ENCODE measurements at regions not wholly inside any gene's neighbourhood (a gene's known extent, or its start where the extent isn't known, plus 50 kb on each side); places are given as distances from the start of the nearest gene placed in this dataset.

DNA sequence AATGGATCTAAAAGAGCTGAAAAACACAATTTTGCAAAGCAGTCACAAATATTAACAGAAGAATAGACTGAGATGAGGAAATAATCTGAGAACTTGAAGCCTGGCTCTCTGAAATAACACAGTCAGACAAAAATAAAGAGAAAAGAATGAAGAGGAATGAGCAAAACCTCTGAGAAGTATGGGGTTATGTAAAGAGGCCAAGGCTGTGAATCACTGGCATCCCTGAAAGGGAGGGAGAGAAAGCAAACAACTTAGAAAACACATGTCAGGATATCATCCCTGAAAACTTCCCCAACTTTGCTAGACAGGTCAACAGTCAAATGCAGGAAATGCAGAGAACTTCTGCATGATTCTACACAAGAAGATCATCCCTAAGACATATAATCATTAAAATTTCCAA, 73.5 kb upstream of the LHCGR start:
- H3K9me3 ChIP-seq (ENCODE audit: control insufficient read depth in 2 of 2, low read length in 2 of 2): no peaks in the 10 kb centered on the region
- no peak overlapping the region for H3K4me3 ChIP-seq (ENCODE audit: low read depth, low read length)
- Mint-ChIP-seq H3K4me1 (no peaks in the 10 kb centered on the region), H3K27me3 (peaks cover 4% of the 10 kb centered on the region), H3K27ac (no peak overlapping the region), H3K9me3 (peaks cover 0 to 4% (median under 1%) of the 10 kb centered on the region in 7 donors), H3K4me3 (no peak overlapping the region), H3K36me3 (no peaks in the 10 kb centered on the region)
- no peaks in the 10 kb centered on the region for H3K27me3 ChIP-seq (ENCODE audit: control insufficient read depth, insufficient read depth, low read length)
- no peaks in the 10 kb centered on the region for H3K4me1 ChIP-seq (ENCODE audit: control insufficient read depth, insufficient read depth, low read length, poor library complexity, severe bottlenecking)
- H3K36me3 ChIP-seq (ENCODE audit: control insufficient read depth, insufficient read depth, low read length): no peaks in the 10 kb centered on the region
- no peak for ATAC-seq (ENCODE audit: low read depth in 2 of 2)
- DNase-seq: no peak
- no peak overlapping the region for H3K27ac ChIP-seq (ENCODE audit: insufficient read depth, low read length, poor library complexity, severe bottlenecking)

DNA sequence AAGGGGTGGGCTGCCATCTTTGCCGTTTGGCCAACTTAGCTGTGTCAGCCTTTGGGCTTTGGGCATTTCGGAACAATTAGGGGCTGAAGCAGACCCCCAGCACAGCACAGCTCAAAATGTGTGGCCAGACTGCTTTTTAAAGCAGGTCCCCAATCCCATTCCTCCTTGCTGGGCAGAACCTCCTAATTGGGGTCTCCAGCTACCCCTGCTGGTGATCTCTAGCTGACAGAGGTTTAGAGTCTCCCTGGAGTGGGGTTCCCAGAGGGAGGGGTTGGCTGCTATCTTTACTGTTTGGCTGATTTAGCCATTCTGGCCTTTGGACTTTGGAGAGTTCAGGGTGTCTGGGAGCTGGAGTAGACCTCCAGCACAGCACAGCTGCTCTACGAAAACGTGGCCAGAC, 71.5 kb upstream of the LHCGR start:
- DNase-seq (no peak), ATAC-seq (ENCODE audit: low read depth in 2 of 2) (no peak)
- no peaks in the 10 kb centered on the region for H3K9me3 ChIP-seq (ENCODE audit: control insufficient read depth in 2 of 2, low read length in 2 of 2)
- H3K4me3 ChIP-seq (ENCODE audit: low read depth, low read length): no peak overlapping the region
- no peaks in the 10 kb centered on the region for H3K27me3 ChIP-seq (ENCODE audit: control insufficient read depth, insufficient read depth, low read length)
- H3K27ac ChIP-seq (ENCODE audit: insufficient read depth, low read length, poor library complexity, severe bottlenecking): no peak overlapping the region
- H3K27me3 Mint-ChIP-seq: peaks cover 4% of the 10 kb centered on the region
- no peaks in the 10 kb centered on the region for H3K4me1 ChIP-seq (ENCODE audit: control insufficient read depth, insufficient read depth, low read length, poor library complexity, severe bottlenecking)
- H3K27ac Mint-ChIP-seq: no peak overlapping the region
- H3K4me3 Mint-ChIP-seq: no peak overlapping the region
- H3K36me3 Mint-ChIP-seq: no peaks in the 10 kb centered on the region
- peaks cover 0 to 4% (median 0%) of the 10 kb centered on the region in 7 donors for H3K9me3 Mint-ChIP-seq
- H3K4me1 Mint-ChIP-seq: no peaks in the 10 kb centered on the region
- no peaks in the 10 kb centered on the region for H3K36me3 ChIP-seq (ENCODE audit: control insufficient read depth, insufficient read depth, low read length)

DNA sequence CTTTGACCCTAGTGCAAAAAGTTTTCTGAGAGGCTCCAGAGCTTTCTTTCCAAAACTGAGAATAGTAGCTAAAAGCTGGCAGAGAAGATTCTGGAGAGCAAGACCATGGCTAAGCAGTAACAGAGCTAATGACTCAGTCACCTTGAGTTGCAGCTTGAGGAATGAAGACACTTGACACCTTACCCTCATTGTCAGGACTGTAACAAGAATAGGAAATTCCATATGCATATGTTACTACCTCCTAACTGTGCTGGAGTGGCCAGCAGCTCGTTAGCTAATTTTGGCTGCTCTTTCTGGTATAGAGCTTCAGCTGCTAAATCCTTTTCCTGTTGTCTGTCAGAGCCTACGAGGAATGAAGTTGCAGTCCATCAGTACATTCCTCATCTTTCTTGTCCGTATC, 68.6 kb upstream of the LHCGR start:
- no peak overlapping the region for H3K27ac Mint-ChIP-seq
- DNase-seq: no peak
- H3K4me1 ChIP-seq (ENCODE audit: control insufficient read depth, insufficient read depth, low read length, poor library complexity, severe bottlenecking): no peaks in the 10 kb centered on the region

DNA sequence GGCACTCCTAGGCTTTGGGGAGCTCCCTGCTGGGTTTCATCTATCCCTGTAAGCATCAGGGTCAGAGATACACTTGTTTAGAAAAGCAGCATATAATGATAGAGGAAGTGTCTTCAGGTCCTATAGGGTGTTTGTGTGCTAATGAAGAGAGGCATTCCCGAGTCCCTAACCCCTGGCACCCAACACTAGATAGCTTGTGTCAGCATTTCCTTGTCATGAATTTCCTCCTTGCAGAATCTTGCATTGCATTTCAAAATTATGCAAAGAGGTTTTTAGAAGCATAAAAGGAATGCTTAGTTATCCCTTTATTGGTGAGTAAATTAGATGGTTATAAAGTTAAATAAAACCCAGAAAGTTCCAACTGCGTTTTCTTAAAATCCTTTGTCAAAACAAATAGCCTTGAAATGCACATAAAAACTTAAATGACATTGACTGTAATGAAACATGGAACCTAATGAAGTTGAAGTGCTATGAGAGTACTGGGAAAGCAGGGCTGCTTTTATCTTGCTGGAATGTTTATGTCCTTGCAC, 63.7 kb upstream of the LHCGR start:
- Histone ChIP-seq H3K9me3 (ENCODE audit: control insufficient read depth in 2 of 2, low read length in 2 of 2) (no peaks in the 10 kb centered on the region), H3K27ac (ENCODE audit: insufficient read depth, low read length, poor library complexity, severe bottlenecking) (no peak overlapping the region), H3K27me3 (ENCODE audit: control insufficient read depth, insufficient read depth, low read length) (no peaks in the 10 kb centered on the region), H3K36me3 (ENCODE audit: control insufficient read depth, insufficient read depth, low read length) (no peaks in the 10 kb centered on the region), H3K4me1 (ENCODE audit: control insufficient read depth, insufficient read depth, low read length, poor library complexity, severe bottlenecking) (no peaks in the 10 kb centered on the region), H3K4me3 (ENCODE audit: low read depth, low read length) (no peak overlapping the region)
- Mint-ChIP-seq H3K27ac (no peak overlapping the region), H3K4me3 (no peak overlapping the region), H3K9me3 (peaks cover 0 to 4% (median 0%) of the 10 kb centered on the region in 7 donors), H3K27me3 (peaks cover 6% of the 10 kb centered on the region), H3K4me1 (no peaks in the 10 kb centered on the region), H3K36me3 (no peaks in the 10 kb centered on the region)
- ATAC-seq (ENCODE audit: low read depth in 2 of 2) (no peak), DNase-seq (no peak)

More for the DNA sequence above, 68.6 kb upstream of the LHCGR start:
- H3K4me1 Mint-ChIP-seq: no peaks in the 10 kb centered on the region
- Histone ChIP-seq H3K36me3 (ENCODE audit: control insufficient read depth, insufficient read depth, low read length) (no peaks in the 10 kb centered on the region), H3K27me3 (ENCODE audit: control insufficient read depth, insufficient read depth, low read length) (no peaks in the 10 kb centered on the region), H3K27ac (ENCODE audit: insufficient read depth, low read length, poor library complexity, severe bottlenecking) (no peak overlapping the region), H3K4me3 (ENCODE audit: low read depth, low read length) (no peak overlapping the region), H3K9me3 (ENCODE audit: control insufficient read depth in 2 of 2, low read length in 2 of 2) (no peaks in the 10 kb centered on the region)
- H3K9me3 Mint-ChIP-seq: peaks cover 0 to 3% (median 0%) of the 10 kb centered on the region in 7 donors
- H3K4me3 Mint-ChIP-seq: no peak overlapping the region
- no peak for ATAC-seq (ENCODE audit: low read depth in 2 of 2)
- H3K27me3 Mint-ChIP-seq: no peaks in the 10 kb centered on the region
- no peaks in the 10 kb centered on the region for H3K36me3 Mint-ChIP-seq

DNA sequence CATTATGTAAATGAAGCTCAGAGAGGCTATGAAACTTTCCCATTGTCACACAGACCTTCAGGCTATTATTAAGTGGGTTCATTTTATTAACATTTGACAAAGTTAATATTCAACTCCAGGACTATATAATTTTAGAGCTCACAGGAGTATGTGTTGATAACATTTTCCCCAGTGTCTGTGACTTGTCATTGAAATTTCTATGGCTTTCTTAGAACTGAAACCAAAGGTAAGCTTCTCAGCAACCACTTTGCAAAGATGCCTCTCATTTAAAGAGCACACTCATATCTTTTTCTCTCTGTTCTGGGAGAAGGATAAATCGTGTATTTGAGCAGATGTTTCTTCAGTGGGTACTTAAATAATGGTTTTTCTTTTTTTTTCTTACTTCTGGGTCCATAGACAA, 61.8 kb upstream of the LHCGR start:
- H3K27me3 Mint-ChIP-seq: peaks cover 6% of the 10 kb centered on the region
- no peaks in the 10 kb centered on the region for H3K27me3 ChIP-seq (ENCODE audit: control insufficient read depth, insufficient read depth, low read length)
- H3K4me1 Mint-ChIP-seq: no peaks in the 10 kb centered on the region
- no peak overlapping the region for H3K27ac ChIP-seq (ENCODE audit: insufficient read depth, low read length, poor library complexity, severe bottlenecking)
- H3K9me3 Mint-ChIP-seq: peaks cover 0 to 2% (median 0%) of the 10 kb centered on the region in 7 donors
- no peaks in the 10 kb centered on the region for H3K9me3 ChIP-seq (ENCODE audit: control insufficient read depth in 2 of 2, low read length in 2 of 2)
- no peaks in the 10 kb centered on the region for H3K36me3 ChIP-seq (ENCODE audit: control insufficient read depth, insufficient read depth, low read length)
- no peak overlapping the region for H3K4me3 ChIP-seq (ENCODE audit: low read depth, low read length)
- H3K4me3 Mint-ChIP-seq: no peak overlapping the region
- H3K27ac Mint-ChIP-seq: no peak overlapping the region
- DNase-seq (no peak), ATAC-seq (ENCODE audit: low read depth in 2 of 2) (no peak)
- no peaks in the 10 kb centered on the region for H3K36me3 Mint-ChIP-seq
- no peaks in the 10 kb centered on the region for H3K4me1 ChIP-seq (ENCODE audit: control insufficient read depth, insufficient read depth, low read length, poor library complexity, severe bottlenecking)

DNA sequence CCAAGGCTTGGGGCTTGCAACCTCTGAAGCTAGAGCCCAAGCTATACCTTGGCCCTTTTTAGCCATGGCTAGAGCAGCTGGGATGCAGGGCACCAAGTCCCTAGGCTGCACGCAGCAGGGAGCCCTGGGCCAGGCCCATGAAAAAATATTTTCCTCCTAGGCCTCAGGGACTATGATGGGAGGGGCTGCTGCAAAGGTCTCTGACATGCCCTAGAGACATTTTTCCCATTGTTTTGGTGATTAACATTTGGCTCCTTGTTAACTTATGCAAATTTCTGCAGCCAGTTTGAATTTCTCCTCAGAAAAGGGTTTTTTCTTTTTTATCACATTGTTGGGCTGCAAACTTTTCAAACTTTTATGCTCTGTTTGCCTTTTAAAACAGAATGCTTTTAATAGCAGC, 56.9 kb upstream of the LHCGR start:
- no peak overlapping the region for H3K27ac ChIP-seq (ENCODE audit: insufficient read depth, low read length, poor library complexity, severe bottlenecking)
- Mint-ChIP-seq H3K4me3 (no peak overlapping the region), H3K27me3 (no peaks in the 10 kb centered on the region), H3K9me3 (peaks cover 0 to 4% (median 0%) of the 10 kb centered on the region in 7 donors), H3K36me3 (no peaks in the 10 kb centered on the region), H3K4me1 (no peaks in the 10 kb centered on the region), H3K27ac (no peak overlapping the region)
- H3K27me3 ChIP-seq (ENCODE audit: control insufficient read depth, insufficient read depth, low read length): no peaks in the 10 kb centered on the region
- DNase-seq (no peak), ATAC-seq (ENCODE audit: low read depth in 2 of 2) (no peak)
- no peak overlapping the region for H3K4me3 ChIP-seq (ENCODE audit: low read depth, low read length)
- H3K36me3 ChIP-seq (ENCODE audit: control insufficient read depth, insufficient read depth, low read length): no peaks in the 10 kb centered on the region
- no peaks in the 10 kb centered on the region for H3K4me1 ChIP-seq (ENCODE audit: control insufficient read depth, insufficient read depth, low read length, poor library complexity, severe bottlenecking)
- H3K9me3 ChIP-seq (ENCODE audit: control insufficient read depth in 2 of 2, low read length in 2 of 2): no peaks in the 10 kb centered on the region

DNA sequence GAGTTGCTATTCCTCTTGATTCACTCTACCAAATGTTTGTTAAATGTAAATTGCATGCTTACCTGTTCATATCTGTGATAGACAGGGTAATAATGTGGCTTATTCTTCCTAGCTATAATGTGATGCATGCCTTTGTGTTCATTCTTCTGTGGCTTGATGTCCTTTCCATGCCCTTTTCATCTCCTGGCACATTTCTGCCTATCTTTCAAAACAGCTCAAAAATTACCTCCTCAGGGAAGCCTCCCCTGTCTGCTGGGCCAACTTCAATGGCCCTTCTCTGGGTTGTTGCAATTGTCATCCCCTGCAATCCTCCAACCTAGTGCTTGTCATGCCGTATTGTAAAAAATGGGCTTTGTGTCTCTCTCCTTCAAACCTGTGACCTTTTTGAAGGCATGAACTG, 52.8 kb upstream of the LHCGR start:
- Mint-ChIP-seq H3K27ac (no peak overlapping the region), H3K4me3 (no peak overlapping the region), H3K9me3 (peaks cover 0 to 2% (median 0%) of the 10 kb centered on the region in 7 donors), H3K36me3 (no peaks in the 10 kb centered on the region), H3K4me1 (no peaks in the 10 kb centered on the region), H3K27me3 (no peaks in the 10 kb centered on the region)
- Histone ChIP-seq H3K27me3 (ENCODE audit: control insufficient read depth, insufficient read depth, low read length) (no peaks in the 10 kb centered on the region), H3K4me1 (ENCODE audit: control insufficient read depth, insufficient read depth, low read length, poor library complexity, severe bottlenecking) (no peaks in the 10 kb centered on the region), H3K36me3 (ENCODE audit: control insufficient read depth, insufficient read depth, low read length) (no peaks in the 10 kb centered on the region), H3K4me3 (ENCODE audit: low read depth, low read length) (no peak overlapping the region), H3K9me3 (ENCODE audit: control insufficient read depth in 2 of 2, low read length in 2 of 2) (no peaks in the 10 kb centered on the region), H3K27ac (ENCODE audit: insufficient read depth, low read length, poor library complexity, severe bottlenecking) (no peak overlapping the region)
- ATAC-seq (ENCODE audit: low read depth in 2 of 2): no peak
- no peak for DNase-seq

Data from CD4-positive, CD25-positive, alpha-beta regulatory T cell (primary cell).